Neutrophil (primary cell): ENCODE measurements at regions not wholly inside any gene's neighbourhood (a gene's known extent, or its start where the extent isn't known, plus 50 kb on each side); places are given as distances from the start of the nearest gene placed in this dataset.

Experiments used
- H3K27ac ChIP-seq: fragments of 200-600 bp; sonication (generic); 2 replicates; pipeline ENCODE4 v1.5.1; 2016; ENCODE audit warnings: mild to moderate bottlenecking, moderate library complexity
- H3K27me3 ChIP-seq: fragments of 200-600 bp; sonication (generic); 2 replicates; pipeline ENCODE4 v1.6.0; 2016; ENCODE audit warnings: mild to moderate bottlenecking
- H3K36me3 ChIP-seq: fragments of 200-600 bp; sonication (generic); 2 replicates; pipeline ENCODE4 v1.5.1; 2017
- H3K4me1 ChIP-seq, 2 experiments: fragments of 200-600 bp in 1 of 2; sonication (generic) in 1 of 2; 1 replicate in 1 of 2; 2 replicates in 1 of 2; pipeline versions ENCODE4 v1.5.1 to v1.6.1; 2013 to 2016; ENCODE audit warnings: low read depth in 1 of 2, low read length in 1 of 2, mild to moderate bottlenecking in 1 of 2, moderate library complexity in 1 of 2; ENCODE audit not compliant: control insufficient read depth in 1 of 2, insufficient read depth in 1 of 2
- H3K4me3 ChIP-seq, 2 experiments: fragments of 200-600 bp in 1 of 2; sonication (generic) in 1 of 2; 1 replicate in 1 of 2; 2 replicates in 1 of 2; pipeline ENCODE4 v1.5.1; 2013 to 2016; ENCODE audit warnings: low read depth in 1 of 2, low read length in 1 of 2, mild to moderate bottlenecking in 1 of 2, moderate library complexity in 1 of 2
- H3K9me3 ChIP-seq: fragments of 200-600 bp; sonication (generic); 2 replicates; pipeline ENCODE4 v1.5.1; 2016
- CTCF ChIP-seq: fragments of 200-600 bp; sonication (generic); IDR thresholded peaks from 2 replicates; pipeline ENCODE4 v1.5.1; 2016; ENCODE audit warnings: antibody characterized with exemption

DNA sequence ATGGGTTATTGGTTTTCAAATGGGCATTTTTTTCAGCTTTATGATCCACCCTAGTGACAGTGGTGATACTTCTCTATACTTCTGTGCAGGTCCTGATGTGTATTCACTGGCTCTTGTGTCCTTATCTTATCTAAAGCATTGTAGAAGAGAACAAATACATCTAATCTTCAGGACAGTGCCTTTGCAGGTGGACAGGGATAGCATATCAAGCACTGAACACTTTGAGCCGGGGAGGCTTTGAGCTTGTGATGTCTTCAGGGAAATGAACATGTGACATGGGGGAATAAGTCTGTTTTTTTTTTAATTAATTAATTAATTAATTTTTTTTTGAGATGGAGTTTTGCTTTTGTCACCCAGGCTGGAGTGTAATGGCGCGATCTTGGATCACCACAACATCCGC, 115.5 kb upstream of the KLF4 start:
- peaks cover 13 to 15% of the 10 kb centered on the region in 2 experiments for H3K4me1 ChIP-seq
- no peak overlapping the region for H3K27ac ChIP-seq
- no peaks in the 10 kb centered on the region for H3K36me3 ChIP-seq
- H3K4me3 ChIP-seq, result no peak overlapping the region
- no peak for TF ChIP-seq CTCF
- no peaks in the 10 kb centered on the region for H3K9me3 ChIP-seq
- H3K27me3 ChIP-seq, result no peaks in the 10 kb centered on the region

GRCh38 chr9:107603281-107603680, 113.7 kb upstream of the KLF4 start:
- no peak overlapping the region for H3K4me3 ChIP-seq
- no peaks in the 10 kb centered on the region for H3K9me3 ChIP-seq
- peak overlapping the region; percentile 15 for H3K27ac ChIP-seq
- H3K36me3 ChIP-seq, result no peaks in the 10 kb centered on the region
- no peaks in the 10 kb centered on the region for H3K27me3 ChIP-seq
- TF ChIP-seq CTCF, result no peak
- peaks cover 13 to 15% of the 10 kb centered on the region in 2 experiments for H3K4me1 ChIP-seq

DNA sequence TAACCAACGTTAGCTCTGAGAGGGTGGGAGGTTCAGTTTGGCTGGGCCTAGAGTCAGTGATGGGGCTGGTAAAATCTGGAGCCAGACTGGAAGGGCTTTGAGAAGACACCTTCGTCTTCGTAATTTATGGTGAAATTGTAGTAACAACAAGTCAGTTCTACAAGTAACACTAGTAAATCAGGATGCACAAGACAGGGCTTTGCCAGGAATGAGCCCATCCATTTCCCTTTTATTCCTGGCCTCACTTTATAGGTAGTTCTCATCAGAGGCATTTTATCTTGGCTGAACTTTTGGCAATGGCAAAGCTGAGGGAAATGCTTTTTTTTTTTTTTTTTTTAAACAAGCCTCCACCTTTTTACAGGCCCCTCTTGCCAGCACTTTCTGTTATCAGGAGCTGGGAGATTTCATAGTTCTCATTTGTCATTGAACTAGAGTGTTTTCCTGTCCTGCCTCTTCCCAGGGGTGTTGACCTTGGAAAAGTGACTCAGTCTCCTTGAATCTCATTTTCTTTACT, 110.5 kb upstream of the KLF4 start:
- H3K36me3 ChIP-seq, result no peaks in the 10 kb centered on the region
- peaks cover 13 to 15% of the 10 kb centered on the region in 2 experiments for H3K4me1 ChIP-seq
- no peak overlapping the region for H3K4me3 ChIP-seq
- no peaks in the 10 kb centered on the region for H3K9me3 ChIP-seq
- no peak for TF ChIP-seq CTCF
- no peaks in the 10 kb centered on the region for H3K27me3 ChIP-seq
- H3K27ac ChIP-seq, result no peak overlapping the region

DNA sequence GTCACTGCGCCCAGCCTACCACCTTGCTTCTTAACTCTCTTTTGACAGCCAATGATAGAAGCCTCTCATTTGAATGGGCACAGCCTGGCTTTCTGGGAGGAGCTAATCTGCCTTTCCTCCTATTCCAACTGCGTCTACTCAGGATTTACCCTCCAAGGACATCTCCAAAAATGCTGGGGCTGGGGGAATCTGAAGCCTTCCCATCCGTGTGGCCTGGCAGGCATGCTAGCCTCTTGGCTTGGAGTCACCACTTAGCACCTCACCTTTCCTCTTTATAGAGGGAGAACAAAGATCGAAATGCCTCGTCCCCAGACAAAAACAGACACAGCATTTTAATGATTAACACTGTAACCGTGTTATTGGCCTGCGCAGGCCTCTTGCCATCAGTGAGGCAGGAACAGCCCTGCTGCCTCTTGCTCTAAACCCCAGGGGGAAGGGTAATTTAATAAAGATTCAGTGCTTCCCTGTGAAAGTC, 108.2 kb upstream of the KLF4 start:
- H3K4me1 ChIP-seq, result peaks cover 0 to under 1% of the 10 kb centered on the region in 2 experiments
- no peak overlapping the region for H3K27ac ChIP-seq
- no peak for TF ChIP-seq CTCF

GRCh38 chr9:107594908-107595530, 105.5 kb upstream of the KLF4 start:
- H3K9me3 ChIP-seq, result no peaks in the 10 kb centered on the region
- H3K4me1 ChIP-seq, result no peaks in the 10 kb centered on the region
- H3K27ac ChIP-seq, result no peak overlapping the region
- H3K27me3 ChIP-seq, result no peaks in the 10 kb centered on the region
- no peak for TF ChIP-seq CTCF
- no peaks in the 10 kb centered on the region for H3K36me3 ChIP-seq
- H3K4me3 ChIP-seq, result no peak overlapping the region

More for the DNA sequence above, 108.2 kb upstream of the KLF4 start:
- no peaks in the 10 kb centered on the region for H3K9me3 ChIP-seq
- H3K27me3 ChIP-seq, result no peaks in the 10 kb centered on the region
- H3K4me3 ChIP-seq, result no peak overlapping the region
- no peaks in the 10 kb centered on the region for H3K36me3 ChIP-seq
